NCI-H2227 treated with DMSO at 0.1 percent for 48 hours (cell line): ENCODE measurements at regions not wholly inside any gene's neighbourhood (a gene's known extent, or its start where the extent isn't known, plus 50 kb on each side); places are given as distances from the start of the nearest gene placed in this dataset.
A peak's percentile ranks its signal among the peaks of the same experiment; 100 is the strongest.
"Not testable (repeated sequence)": the region's sequence is repeated elsewhere in the genome, so short reads cannot be mapped to it uniquely, and the experiment has no call there.

ENCODE experiments used
- DNase-seq: peaks from one replicate; lab custom pipeline; 2025; lab: John Stamatoyannopoulos, UW

DNA sequence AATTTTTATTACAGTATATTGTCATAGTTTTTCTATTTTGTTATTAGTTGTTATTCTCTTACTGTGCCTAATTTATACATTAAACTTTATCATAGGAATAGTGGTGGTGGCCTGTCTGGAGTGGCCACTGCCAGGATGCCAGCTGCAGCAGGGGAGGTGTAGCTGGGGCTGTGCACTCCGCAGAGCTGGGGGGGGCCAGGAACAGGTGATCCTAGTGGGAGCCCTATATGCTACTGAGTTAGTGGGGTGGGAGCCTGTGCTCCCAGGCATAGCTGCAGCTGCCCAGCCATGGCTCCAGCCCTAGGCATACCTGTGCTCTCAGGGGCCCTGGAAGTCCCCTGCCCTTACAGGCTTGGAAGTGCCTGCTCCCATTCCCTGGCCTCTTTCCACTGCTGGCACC, 638.1 kb upstream of the KCNMB2 start:
- DNase-seq = no peak

DNA sequence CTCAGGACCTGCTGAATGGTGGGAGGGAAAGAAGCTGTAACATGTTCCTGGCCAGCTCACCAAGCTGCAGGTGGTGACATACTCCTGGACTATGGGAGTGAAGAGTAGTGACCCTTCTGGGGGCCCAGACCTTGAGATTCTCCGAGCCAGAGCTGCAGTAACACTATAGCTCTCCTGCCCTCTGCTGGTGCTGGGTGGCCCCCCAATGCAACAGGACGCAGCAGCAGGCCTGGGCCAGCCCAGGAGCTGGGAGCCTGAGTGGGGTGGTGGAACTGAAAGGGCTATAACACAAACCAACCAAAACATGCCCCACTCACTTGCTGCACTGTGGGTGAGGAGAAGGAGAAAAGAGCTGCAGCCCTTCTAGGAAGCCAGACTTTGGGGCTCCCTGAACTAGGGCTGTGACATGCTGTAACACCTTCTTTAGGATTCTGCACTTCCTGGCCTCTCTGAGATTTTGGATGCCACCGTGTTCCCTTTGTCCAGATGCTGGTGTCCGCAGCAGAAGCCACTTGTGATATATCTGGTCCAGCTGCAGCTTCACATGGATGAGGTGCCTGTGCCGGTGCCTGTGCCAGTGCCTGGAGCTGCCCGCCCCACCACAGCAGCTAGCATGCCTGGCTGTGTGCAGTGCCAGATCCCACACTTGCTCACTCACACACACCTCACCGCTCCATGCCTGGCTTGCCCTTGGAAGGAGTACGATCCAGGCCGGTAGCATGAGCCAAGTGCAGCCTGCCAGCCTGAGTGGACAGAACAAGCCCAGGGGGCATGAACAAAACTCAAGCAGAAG, 636.8 kb upstream of the KCNMB2 start:
- no peak for DNase-seq

DNA sequence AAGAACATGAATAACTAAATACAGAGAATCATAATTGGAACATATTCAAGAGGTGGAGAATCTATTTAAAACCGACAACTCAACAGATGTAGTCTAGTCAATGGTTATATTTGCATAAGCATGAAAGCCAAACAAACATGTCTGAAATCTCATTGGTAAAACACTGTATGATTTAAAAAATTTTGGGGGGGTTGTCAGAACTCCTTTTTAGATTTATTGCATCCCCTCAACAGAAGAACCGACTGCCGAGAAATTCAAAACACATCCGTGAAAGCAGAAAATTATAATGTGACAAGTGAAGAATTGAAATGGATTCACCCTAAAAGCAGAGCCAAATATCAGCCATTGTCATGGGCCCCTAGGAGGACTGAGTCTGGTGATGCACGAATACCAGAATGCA, 633.4 kb upstream of the KCNMB2 start:
- no peak for DNase-seq

DNA sequence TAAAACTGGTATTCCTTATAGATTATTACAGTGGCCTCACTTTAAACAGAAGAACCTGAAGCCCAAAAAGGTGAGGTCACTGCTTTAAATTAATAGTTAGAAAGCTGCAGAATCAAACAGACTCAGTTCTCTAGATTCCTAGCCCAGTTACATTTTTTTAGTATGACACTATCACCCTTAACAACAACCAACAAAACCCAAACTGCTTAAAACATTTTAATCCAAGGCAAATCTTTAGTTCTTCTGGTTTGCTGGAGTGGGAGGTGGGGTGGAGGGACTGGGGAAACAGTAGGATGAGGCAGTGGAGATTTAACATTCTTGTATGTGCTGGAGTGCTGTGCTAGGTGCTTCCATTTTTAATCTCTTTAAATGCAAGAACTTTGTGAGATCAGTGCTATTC, 631.6 kb upstream of the KCNMB2 start:
- no peak for DNase-seq

DNA sequence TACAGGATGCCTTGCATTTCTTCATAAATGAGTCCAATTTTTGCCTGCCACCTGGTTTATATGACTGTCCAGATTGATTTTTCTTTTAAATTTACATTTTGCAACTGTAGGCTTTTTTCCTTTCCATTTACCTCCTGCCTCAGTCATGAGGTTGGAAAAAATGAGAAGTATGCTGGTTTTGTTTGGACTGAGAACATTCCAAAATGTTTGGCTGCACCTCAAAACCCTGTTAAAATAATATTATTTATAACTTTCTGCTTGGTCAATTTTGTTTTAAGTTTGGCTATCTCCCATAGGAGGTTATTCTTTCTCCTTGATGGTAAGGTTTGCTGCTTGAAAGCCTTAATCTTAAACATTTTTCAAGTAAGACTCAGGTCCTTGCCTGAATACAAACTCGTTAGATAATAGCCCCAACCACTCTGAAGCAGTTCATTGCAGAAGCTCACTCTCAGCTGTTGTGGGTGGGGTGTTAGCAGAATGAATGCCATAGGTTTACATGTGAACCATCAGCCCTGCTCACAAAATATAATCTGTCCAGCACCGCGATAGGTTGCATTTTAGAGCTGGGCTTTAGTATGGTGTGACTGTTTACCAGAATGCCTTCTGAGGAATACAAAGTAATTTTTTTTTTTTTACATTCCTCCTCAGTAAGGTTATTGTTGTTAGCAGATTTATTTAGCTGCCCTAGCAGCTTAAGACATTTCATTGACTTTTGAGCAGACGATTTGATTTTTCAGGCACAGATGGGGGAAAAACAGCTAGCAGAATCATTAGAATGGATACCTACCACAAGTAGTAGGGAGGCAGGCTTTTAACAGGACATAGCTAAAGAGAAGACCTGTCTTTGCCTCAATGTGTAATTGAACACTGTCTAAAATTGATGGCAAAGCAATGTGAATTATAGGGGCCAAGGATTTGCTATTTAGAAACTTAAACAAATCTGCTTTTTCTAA, 630.8 kb upstream of the KCNMB2 start:
- peak; percentile 60 for DNase-seq

DNA sequence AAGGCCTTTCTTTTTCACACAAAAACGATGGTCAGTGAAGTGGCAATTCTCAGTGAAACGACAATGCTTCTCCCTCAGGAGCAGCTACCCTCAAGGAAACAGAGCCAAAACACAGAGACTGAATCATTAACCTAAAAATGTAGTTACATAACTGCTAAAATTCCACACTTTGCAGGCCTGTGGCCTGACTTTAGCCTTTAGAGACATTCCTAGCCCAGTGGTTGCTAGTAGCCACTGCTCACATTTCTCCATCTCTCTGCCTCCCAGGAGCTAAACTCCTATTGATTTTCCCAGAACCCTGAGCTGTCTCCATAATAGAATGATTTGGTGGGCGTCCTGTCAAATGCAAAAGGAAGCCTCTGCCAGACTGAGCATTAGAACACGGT, 630.1 kb upstream of the KCNMB2 start:
- DNase-seq = peak; percentile 36

DNA sequence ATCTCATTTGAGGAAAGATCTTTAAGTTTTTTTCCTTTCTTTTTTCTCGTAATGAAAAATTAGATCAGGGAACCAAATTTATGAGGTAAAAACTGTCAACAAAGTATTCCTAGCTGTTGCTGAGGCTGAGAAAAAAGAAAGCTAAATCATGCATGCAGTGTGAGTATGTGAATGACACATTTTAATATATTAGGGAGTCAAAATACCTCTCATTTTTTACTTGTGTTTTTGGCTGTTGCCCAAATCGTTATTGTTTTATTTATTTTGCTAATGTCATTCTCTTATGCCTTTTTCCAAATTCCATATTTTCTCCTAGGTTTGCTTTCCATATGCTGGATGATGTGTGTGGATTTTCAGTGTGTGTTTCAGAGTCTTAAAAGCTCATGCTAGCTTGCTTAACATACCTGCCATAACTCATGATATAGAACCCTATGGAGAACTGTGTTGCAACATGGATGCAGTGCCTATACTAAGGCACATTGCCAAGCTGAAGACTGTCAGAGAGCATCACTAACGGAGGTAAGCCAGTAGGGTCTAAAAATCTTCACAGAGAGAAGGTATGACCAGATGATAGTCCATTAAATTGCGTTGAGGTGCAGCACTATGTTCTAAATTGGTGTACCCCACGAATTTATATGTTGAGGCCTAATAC, 629.5 kb upstream of the KCNMB2 start:
- no peak for DNase-seq

DNA sequence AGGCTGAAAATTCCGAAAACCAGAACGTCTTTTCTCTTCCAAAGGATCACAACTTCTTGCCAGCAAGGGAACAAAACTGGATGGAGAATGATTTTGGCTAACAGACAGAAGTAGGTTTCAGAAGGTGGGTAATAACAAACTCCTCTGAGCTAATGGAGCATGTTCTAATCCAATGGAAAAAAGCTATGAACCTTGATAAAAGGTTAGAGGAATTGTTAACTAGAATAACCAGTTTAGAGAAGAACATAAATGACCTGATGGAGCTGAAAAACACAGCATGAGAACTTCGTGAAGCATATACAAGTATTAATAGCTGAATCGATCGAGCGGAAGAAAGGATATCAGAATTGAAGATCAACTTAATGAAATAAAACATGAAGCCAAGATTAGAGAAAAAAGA, 626.7 kb upstream of the KCNMB2 start:
- not testable (repeated sequence) for DNase-seq

DNA sequence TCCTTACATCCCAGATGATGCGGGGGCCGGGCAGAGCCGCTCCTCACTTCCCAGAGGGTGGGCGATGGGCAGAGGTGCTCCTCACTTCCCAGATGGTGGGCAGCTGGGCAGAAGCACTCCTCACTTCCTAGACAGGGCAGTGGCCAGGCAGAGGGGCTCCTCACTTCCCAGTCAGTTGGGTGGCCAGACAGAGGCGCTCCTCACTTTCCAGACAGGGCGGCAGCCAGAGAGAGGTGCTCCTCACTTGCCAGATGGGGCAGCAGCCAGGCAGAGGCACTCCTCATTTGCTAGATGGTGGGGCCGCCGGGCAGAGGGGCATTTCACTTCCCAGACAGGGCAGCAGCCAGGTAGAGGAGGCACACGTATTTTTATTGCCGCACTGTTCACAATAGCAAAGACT, 622.0 kb upstream of the KCNMB2 start:
- DNase-seq = no peak

DNA sequence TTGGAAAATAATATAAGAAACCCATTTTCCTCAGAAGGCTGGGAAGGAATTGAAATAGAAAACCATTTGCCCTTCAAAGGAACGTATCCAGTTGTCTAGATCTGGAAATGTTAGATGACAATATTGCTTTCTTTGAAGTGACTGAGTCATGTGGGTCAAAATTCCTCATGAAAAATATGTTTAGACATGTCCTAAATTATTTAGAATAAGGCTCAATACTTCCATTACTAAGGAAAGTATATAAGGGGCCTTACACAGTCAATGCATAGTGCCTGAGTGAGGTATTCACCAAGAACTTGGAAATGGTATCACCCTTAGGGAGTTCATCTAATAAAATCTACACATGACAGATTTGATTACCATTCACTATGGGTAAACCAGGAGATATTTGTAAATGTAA, 619.8 kb upstream of the KCNMB2 start:
- no peak for DNase-seq

DNA sequence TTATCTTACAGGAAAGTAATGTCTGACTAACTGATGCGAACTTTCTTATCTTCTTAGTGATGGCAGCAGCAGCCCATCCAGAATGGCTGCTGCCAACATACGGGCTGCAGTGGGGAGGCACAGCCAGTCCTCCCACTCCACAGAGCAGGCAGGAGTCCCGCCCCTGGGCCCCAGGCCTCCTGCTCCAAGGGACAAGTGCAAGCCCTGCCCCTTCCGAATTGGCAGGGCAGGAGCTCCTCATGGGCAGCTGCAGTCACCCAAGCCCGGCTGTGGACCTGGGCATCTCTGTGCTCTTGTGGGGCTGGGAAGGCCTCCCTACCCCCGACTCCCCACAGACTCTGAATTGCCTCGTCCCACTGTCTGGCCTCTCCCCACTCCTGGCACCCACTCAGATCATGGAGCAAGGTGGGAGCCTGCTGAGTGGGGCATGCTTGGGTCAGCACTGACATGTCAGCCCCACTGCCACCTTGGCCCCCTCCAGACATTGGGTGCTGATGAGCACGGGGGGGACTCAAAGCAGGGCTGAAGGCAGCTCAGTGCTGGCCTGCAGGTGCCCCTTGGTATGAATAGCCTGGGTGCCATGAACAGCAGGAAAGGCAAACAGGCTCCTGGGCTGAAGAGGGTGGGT, 618.9 kb upstream of the KCNMB2 start:
- no peak for DNase-seq

DNA sequence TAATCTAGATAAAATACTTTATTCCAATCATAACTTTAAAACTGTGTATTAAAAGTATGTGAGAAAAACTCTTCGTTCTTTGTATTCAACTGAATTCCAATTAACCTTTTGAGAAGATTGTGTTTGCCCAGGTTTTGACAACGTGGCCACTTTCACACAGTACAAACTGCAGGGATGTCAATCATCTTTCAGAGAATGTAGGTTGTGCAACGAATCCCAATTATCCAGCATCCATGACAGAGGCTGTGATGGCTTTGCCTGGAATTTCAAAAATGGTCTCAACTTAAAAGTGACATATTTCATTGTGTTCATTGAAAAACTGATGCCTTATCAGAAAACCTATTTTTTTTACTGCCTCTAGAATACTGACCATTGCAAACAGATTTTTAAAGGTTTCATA, 615.1 kb upstream of the KCNMB2 start:
- no peak for DNase-seq

DNA sequence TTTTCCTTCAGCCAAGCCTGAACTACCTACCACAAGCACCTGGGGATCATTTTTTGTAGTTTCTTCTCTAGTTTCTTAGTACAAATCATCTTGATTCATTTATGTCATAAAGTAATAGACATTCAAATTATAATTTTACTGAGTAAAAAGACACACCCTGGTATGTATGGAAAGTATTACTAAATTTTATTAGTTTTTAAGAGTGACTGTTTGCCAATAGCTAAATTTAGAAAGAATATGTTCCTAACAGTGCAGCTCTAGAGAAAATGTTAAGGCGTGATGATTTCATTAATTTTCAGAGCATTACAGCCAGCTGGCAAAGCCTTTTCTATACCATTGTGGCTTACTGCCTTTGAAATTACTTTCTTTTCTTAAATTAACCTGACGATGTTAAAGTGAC, 612.0 kb upstream of the KCNMB2 start:
- DNase-seq = no peak

DNA sequence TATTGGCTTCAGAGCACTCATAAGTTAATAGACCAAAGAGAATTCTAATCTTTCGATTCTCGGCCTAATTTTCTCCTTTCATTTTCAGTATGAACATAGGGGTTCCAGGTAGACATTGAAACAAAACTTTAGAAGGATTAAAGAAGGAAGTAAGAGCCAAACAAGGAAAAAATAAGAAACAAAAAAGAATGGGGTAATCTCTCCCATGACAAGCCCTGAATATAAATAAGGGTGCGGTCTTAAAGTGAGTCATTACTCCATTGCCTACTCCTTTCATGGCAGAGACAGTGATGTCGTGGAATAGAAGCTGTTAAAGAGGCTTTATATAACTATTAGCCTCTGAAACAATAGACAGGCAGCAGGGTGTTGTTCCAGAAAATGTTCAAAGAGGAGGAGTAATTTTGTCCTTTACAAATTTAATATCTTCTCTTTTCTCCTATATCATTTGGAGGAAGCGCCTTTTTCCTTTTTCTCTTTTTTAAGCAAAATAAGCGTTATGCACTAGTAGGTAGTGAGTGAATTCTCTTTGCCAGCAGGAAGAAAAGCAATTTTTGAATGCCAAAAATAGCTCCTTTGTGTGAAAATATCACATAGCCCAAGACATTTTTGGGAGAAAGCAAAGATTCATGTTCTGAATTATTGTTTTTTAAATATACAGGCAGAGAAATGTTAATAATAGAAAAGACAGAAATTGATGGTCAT, 607.9 kb upstream of the KCNMB2 start:
- no peak for DNase-seq

DNA sequence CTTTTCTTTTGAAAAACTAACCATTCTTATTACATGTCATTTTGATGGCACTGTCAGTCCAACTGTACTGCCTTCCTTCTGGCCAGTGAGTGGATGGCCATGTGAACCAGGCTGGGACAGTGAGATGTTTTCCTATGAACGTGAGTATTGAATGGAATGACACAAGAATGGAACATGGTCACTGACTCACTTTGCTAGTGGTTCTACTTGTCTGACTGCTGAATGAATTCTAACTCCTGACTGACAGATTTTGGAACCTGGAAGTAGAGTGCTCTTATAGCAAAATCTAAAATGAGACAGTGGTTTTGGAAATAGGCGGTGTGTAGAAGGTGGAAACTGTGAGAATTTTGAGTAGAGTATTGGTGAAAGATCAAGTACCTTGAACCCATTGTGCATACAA, 606.9 kb upstream of the KCNMB2 start:
- no peak for DNase-seq

DNA sequence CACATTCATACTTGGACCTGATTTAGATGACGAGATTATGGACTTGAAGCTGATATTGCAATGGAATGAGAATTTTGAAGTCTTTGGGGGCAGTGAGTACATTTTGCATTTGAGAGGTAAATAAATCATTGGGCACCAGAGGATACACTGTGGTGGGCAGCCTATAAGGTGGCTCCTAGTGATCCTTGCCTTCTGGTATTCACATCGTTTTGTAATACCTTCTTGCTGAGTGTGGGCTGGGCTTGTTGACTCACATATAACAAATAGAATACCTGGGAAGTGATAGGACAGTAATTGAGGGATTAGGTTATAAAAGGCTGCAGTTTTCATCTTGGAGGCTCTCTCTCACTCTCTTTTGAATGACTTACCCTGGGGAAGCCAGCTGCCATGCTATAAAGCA, 605.5 kb upstream of the KCNMB2 start:
- DNase-seq = no peak

DNA sequence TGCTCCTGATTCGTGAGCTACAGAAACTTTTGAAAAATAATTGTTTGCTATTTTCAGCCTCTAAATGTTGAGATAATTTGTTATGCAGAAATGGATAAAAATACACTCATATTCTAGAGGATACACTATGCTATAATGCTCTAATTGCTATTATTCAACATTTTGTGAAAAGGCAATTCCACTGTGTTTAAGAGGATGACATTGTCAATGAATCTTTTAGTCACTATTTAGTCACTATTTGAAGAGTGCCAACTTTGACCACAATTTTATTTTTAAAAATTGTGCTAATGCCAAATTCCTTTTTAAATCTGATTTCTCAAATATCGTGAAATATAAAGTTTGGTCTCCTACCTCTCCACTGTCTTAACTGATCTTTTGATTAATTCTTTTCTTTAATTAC, 604.9 kb upstream of the KCNMB2 start:
- no peak for DNase-seq

DNA sequence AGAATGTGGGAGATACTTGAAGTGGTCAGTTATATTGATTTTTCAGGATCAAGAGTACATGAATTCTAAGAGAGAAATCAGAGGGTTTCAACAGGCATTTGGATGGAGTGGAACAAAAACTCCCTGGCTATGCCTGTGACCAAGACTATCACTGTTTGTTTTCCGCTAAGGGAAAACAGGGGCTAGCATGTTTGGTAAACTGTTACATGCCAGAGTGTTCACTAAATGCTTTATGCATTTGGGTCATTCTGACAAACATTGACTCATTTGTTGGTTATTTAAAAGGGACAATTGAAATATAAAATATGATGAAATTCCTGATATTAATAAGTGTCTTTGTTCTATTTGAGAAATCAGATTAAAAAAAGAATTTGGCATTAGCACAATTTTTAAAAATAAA, 603.9 kb upstream of the KCNMB2 start:
- DNase-seq = no peak

DNA sequence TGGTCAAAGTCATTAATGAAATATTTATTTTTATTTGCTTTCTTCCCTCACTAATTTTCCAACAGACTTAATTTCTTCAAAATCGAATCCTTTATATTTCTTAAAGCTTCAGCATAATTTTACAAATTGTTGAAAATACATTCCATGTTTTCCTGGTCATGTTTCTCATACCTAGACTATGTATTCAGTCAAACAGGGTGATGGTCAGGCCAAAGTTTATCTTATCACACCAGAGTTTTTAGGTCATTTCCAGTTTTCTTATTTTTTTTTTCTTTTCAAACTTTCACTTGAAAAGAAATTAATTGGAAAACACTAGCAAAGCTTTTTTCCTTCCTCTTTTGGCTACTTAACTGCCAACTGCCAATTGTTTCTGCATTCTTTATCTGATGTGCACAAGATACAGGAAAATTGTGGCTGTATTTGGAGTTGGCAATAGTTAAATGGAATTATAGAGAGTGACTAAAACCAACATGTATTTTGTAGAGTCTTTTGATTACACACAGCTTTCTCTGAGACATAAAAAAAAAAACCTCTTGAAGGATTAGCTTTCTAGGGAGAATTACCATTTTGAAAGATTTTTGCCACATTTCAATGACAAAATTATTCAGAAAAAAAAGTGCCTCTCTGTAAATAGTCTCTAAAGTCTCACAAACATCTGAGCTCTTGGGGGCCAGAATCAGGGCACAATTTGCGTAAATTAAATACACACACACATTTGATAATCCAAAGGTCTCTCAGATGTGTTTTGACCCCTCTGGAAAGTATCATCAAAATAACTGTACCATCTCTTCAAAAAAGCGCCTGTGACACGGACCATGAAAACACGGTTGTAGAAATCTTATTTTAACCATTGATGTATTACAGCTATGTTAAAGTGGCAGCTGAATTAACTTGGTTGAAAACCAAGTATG, 603.2 kb upstream of the KCNMB2 start:
- DNase-seq = no peak
